NCI-H2029 treated with DMSO at 0.1 percent for 48 hours (cell line): ENCODE measurements at regions not wholly inside any gene's neighbourhood (a gene's known extent, or its start where the extent isn't known, plus 50 kb on each side); places are given as distances from the start of the nearest gene placed in this dataset.

ENCODE experiments used
- DNase-seq: peaks from one replicate; lab custom pipeline; 2025; lab: John Stamatoyannopoulos, UW

DNA sequence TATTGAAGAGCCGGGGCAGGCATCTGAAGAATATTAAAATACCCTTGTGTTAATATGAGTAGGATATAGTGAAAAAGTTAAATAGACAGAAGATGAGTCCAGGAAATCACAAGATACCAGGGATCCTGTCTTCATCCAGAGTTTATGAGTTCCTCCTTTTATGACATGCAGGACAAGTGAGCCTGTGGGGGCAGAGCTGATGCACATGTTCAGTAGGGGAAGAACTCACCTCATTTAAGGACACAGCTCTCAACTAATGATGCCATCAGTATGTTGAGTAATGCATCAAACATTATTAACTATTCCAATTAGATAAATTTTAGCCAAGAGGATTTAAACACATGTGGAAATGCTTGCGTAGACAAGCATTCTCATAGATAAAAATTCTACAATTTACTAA lies 435.8 kb upstream of the AKR1E2 start:
- DNase-seq, result no peak

DNA sequence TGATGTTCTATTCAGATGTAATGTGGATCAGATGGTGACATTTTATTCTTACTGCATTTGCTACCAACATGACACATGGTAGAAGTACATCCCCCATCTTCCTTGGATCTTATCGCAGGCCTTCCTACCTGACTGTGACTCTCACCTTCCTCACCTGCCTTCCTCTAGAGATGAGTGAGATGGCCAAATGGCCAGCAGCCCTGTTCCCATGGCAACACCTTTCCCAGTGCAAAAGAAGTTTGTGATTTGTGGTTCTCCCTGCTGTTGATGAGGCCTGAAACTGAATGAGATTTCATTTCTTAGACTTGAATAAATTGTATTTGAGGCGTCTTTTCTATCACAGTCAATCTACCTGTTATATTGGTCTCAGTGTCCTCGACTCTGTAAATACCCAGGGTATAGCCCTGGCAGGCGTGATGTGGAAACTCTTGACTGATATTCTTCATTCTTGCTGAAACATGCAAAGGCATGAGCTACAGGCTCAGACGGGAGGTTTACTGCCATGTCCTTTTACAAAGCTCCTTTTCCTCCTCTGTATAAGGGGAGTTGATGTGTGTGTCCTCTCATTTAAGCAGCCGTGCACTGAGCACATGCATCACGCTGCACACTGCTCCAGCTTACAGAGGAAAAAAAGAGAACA lies 440.7 kb upstream of the AKR1E2 start:
- DNase-seq, result no peak

GRCh38 chr10:4384245-4384644 lies 441.8 kb upstream of the AKR1E2 start:
- DNase-seq, result no peak

DNA sequence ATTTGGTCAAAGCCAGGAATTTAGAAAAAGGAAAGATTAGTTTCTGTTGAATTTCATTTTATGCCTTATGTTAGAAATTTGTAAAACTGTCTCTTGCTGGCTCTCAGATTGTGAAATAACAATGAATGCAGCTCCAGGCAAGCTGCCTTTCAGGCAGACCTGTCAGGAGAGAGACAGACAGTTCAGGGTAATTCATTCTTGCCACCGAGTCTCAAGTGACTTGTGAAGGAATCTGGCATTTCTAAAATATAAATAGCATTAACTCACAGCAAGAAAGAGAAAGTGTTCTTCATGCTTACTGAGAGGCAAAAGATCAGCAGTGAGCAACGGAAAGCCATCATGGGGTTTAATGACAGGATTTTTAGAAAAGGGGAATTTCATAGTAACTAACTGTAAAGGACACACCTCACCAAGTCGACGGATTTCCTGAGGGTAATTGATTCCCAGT lies 442.3 kb upstream of the AKR1E2 start:
- no peak for DNase-seq

DNA sequence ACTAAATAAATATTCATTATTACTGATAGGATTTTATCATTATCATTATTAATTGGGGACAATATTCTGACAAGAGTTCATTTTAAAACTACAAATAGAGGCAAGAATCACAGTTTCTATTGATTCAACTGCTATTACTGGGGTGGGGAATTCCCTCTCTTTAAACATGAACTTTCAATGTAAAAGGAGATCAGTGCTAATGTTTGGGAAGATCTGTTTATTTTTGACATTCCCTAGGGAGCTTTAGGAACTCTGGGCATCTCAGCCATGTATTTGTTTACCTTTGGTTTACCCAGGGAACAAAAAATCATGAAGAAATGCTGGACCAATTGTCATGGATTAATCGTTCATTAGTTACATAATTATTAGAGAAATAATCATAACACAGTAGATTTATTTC lies 443.2 kb upstream of the AKR1E2 start:
- DNase-seq, result no peak

DNA sequence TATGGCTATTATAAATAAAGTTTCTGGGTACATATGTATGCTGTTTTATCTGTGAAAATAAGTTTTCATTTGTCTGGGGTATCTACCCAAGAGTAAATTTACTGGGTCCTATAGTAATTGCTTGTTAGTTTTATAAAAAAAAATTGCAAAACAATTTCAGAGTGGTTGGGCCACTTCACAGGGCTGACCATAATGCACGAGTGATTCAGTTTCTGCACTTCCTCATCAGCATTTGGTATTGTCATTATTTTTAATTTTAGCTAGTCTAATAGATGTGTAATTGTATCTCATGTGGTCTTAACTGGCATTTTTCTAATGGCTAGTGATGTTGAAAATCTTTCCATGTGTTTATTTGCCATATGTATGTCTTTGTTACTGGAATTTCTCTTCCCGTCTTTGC lies 452.4 kb upstream of the AKR1E2 start:
- no peak for DNase-seq

- DNase-seq, result no peak
These were observed 452.9 kb upstream of the AKR1E2 start for GRCh38 chr10:4373098-4373497.

DNA sequence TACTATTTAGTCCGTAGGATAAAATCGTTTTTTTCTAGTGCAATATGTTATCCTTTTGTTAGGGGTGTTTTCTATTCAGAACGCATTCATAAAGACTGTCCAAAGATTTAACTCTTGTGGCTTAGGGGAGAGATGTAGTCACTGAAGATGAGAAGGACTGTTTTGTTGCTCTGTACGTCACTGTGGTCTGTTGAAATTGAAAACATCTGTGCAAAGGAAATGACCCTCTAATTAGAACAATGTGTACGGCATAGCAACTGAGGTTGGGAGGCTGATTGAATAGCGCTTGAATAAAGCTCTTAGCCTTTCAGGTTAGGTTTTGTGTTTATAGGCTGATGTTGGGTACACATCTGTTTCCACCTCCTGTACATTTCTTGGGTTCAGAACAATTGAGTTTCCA lies 453.4 kb upstream of the AKR1E2 start:
- DNase-seq, result no peak

DNA sequence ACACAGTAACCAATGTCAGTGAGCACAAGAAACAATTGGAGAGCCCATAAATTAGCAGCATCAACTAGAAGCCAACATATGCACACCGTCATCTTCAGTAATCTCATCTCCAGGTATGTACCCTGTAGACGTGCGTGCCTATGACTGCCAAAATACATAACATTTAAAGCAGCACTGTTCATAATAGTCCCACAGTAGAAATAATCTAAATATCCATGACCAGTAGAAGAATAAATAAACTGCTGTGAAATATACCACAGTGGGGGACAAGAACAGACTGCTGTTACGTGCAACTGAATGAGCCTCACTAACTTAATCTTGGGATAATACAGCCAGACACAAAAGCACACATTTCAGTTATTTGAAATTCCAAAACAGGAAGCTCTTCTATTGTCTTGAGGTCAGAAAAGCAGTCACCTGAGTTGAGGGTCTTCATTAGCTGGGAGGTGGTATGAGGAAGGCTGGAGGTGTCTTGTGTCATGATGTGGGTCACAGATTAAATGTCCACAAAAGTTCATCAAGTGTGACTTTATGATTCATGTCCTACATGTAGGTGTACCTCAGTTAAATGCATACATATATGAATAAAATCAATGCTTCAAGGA lies 454.2 kb upstream of the AKR1E2 start:
- DNase-seq, result no peak

- no peak for DNase-seq
These were observed 455.6 kb upstream of the AKR1E2 start for GRCh38 chr10:4370376-4370775.

DNA sequence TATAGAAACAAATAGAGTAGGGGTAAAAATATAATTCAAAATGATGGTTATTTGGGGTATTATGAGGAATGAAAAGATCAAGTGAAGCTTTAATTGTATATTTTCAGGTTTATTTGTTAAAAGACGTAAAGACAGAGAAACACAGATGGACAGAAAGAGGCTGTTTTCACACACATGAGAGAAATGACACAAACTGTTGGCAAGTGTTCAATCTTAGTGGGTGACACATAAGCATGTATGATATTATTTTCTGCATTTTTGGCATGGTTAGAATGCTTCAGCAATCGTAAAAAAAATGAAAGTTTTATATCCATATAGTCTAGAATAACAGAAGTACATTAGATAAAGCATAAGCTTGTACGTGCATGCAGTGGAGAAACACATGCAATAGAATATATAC lies 464.4 kb upstream of the AKR1E2 start:
- DNase-seq, result no peak

GRCh38 chr10:4359003-4359402 lies 467.0 kb upstream of the AKR1E2 start:
- no peak for DNase-seq

GRCh38 chr10:4357911-4358310 lies 468.1 kb upstream of the AKR1E2 start:
- DNase-seq, result no peak

GRCh38 chr10:4355350-4355749 lies 470.7 kb upstream of the AKR1E2 start:
- DNase-seq, result no peak

DNA sequence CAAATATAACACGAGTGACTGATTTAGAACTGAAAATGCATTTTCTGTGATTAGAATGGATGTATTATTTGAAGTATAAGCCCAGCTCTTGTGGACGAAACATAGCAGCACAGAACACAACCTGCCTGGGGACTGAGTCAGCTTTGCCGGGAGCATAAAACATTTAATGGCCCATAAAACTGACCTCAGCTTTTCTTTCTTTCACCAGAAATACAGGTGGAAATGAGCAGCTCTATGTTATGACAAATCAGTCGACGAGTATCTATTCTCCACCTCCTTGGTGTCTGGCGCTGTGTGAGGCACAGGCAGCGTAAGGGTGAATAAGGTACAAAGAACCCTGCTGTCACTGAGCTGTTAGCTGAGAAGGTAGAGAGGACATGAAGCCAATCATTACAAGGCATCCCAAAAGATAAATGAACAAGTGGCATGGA lies 471.6 kb upstream of the AKR1E2 start:
- DNase-seq, result no peak

DNA sequence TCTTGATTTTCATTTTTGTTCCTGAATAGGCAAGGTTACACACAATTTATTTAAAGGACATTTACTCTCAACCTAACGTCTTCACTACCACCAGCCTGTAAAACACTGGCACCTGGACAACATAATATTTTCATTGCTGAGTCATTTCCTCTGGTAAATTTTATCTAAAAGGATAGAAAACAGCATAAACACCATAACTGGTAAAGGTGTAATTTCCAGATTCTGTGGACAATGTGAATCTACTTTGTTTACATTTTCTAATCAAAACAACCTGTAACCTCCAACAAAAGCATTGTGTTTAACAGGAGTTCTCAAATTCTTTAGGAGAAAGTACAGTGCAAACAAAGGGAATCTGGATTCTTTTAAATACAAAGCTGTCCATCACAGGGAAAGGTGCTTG lies 472.0 kb upstream of the AKR1E2 start:
- DNase-seq, result no peak

- no peak for DNase-seq
These were observed 472.9 kb upstream of the AKR1E2 start for GRCh38 chr10:4353059-4353655.

GRCh38 chr10:4352414-4352961 lies 473.5 kb upstream of the AKR1E2 start:
- no peak for DNase-seq

DNA sequence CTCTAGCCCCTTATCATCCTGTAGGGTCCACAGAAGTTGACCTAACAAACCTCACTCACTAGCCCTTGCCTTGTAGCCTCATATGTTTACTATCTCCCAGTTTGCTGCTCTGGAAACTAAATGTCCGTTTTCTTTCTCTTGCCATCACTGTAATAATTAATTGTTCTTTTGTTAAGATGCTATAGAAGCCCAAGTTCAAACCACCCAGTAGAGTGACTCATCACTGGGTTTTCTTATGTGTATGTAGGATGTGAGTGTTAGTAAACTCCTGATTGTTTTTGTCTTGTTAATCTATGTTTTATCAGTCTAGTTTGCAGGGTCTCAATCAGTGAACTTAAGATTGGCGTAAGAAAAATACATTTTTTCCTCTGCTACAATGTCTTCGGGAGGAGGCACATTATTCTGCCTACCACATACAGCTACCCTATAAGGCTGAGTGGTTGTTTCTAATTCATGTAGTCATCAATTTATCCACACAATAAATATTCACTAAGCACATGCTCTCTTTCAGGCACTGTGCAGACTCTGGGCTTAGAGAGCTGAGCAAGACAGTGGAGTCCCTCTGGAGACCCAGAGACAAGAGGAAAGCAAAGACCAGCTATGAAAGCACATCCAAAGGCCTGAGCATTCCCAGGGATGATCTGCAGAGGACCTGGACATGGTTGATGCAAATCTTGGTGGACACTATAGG lies 474.1 kb upstream of the AKR1E2 start:
- no peak for DNase-seq

- DNase-seq, result no peak
These were observed 478.6 kb upstream of the AKR1E2 start for GRCh38 chr10:4347397-4347796.

DNA sequence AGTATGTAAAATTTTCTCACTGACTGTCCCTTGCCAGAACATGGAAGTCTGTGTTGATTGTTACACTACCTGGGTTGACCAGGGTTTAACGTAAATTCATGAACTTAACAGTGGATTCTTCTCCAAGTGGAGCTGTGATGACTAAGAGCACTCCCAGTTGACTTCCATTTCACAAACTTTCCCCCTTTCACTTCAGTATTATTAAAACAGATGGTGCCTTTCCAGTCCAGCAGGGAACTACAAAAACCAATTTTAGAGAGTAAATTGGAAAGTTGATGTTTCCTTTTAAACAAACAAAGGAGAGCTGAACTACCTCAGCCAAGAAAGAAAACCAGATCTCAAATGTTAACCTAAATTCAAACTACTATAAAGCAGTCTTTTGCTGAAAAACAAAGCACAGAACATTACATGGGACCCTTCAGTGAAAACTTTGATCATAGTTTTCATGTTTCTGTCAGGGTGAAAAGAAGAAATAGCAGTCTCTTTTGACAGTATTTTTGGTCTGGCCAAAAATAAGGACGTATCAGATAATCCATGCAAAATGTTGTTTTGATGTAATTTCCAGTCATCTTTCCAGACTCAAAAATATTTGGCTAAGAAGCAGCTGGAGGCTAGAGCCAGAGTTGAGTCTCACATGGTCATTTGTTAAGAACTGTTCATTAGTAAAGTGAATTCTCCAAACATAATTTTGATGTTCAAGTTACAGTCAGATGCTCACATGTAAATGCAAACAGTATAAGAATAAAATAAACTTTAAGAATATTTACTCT lies 479.9 kb upstream of the AKR1E2 start:
- DNase-seq, result no peak

DNA sequence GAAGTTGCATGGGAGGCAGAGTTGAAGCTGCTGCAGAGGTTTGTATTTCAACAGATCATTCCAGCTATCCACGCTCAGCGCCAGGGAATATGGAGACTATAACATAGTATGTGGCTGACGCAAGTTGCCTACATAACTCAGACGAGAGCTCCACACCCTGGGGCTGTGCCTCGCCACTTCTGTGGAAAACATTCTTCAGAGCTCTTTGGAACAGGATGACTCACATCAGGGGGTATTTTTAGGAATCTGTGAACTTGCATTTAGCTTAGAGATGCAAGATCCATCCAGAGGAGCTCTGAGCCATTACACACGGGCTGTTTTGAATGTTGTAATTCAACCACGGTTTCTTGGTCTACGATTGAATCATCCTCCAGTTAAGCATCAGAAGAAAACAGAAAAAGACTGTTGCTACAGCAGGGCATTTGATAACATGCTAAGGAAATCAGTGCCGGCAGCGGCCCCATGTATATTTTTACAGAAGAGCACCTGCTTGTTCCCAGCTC lies 481.5 kb upstream of the AKR1E2 start:
- DNase-seq, result no peak
